Dermis microvascular lymphatic vessel endothelial cell (primary cell): ENCODE measurements at regions not wholly inside any gene's neighbourhood (a gene's known extent, or its start where the extent isn't known, plus 50 kb on each side); places are given as distances from the start of the nearest gene placed in this dataset.

Experiments
- DNase-seq, 2 donors: peaks; one replicate each; pipeline versions ENCODE4 v3.0.0 to v3.0.0-alpha.2; 2010; ENCODE audit warnings: low read depth in 2 of 2

GRCh38 chr4:129862461-129862860, 766.5 kb downstream of the C4orf33 start:
- DNase-seq = no peak

DNA sequence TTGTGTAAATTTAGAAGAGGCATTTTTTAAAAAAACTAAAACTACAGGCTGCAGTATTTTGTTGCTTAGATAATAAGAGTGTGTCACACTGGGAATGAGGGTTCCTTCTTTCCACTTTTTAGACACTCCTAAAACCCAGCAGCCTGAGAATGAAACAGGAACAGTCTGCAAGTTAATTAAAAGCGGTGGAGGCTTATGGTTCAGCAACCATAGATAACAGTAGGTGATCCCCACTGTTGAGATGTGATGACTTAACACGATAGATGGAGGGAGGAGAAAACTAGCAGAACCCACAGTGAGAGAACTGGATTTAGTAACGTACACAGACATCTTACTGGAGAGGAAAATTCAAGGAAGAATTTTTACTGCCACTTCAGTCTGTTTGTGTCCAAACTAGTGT, 767.3 kb downstream of the C4orf33 start:
- no peak for DNase-seq

- DNase-seq = no peak
Observed at GRCh38 chr4:129883996-129884395, 788.0 kb downstream of the C4orf33 start.

GRCh38 chr4:129897111-129897510, 801.2 kb downstream of the C4orf33 start:
- no peak for DNase-seq

DNA sequence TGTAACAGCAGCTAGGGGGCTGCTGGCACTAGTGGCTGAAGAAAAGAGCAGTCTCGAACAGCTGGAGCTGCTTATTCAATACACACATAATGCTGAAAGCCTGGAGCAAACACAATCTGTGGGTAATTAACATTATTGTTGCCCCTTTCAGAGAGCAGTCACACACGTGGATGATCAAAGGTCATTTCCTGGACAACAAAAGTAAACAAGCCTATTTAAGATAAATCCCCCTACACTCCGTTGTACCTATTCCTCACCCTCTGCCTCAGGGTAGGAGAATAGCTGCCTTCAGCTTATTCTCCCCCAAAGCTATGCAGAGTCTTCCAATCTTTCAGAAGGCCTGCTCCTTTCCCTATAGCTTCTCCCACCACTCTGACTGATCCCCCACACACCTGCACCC, 803.9 kb downstream of the C4orf33 start:
- DNase-seq = no peak

- DNase-seq = no peak
Observed at GRCh38 chr4:129900430-129900953, 804.5 kb downstream of the C4orf33 start.

GRCh38 chr4:129901205-129901604, 805.3 kb downstream of the C4orf33 start:
- DNase-seq = no peak

DNA sequence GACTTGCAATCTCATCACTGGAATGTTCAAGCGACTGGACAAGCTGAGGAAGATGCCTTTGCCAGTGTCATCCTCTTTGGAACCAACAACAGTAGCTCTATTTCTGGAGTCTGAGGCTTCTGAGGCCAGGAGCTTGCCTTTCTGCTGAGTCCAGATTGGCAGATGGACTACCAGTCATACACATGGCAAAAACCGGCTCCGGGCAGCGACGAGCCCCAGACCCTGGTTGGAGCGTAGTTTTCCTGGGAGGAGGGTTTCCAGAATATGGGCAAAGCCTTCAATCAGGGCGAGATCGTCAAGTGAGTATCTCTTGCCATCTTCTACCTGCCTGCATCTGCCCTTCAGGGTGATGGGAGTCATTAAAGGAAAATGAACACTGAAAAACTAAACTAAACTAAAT, 807.9 kb downstream of the C4orf33 start:
- DNase-seq = no peak

- no peak for DNase-seq
Observed at GRCh38 chr4:129905256-129905655, 809.3 kb downstream of the C4orf33 start.

GRCh38 chr4:129908117-129908516, 812.2 kb downstream of the C4orf33 start:
- DNase-seq = no peak

GRCh38 chr4:129916991-129917390, 821.0 kb downstream of the C4orf33 start:
- no peak for DNase-seq

DNA sequence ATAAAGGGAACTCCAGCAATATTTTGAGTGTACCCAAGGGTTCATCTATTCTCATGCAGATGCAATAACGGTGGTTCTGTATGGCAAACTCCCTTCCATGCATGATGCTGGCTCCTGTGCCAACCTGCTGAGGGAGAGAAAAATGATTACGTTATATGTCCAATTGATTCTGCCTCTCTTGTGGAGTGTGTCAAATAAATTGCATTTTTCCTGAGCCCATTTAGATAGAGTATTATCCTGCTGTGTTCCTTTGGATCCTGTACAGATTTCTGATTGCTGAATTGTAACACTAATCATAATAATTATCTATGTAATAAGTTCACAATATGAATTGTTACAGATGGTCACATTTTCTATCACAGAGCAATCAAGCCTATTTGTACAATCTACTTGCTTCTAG, 821.7 kb downstream of the C4orf33 start:
- DNase-seq = no peak

- DNase-seq = no peak
Observed at GRCh38 chr4:129926936-129927335, 831.0 kb downstream of the C4orf33 start.

GRCh38 chr4:129929052-129929451, 833.1 kb downstream of the C4orf33 start:
- no peak for DNase-seq

DNA sequence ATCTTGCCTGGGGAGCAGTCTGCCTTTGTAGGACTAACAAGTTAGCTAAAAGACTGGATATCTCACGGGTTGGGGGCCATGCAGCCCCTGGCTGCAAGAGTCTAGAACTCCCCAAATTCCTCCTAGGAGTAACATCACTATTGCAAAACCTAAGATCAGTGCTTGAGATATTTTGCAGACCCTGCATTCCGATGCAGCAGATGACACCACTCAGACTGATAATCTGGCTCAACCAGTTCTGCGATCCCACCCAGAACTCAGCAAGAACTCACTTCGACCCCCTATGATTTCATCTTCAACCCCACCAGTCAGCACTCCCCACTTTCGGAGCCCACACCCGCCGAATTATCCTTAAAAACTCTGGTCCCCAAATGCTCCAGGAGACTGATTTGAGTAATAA, 834.0 kb downstream of the C4orf33 start:
- DNase-seq = no peak

GRCh38 chr4:129950217-129950616, 854.3 kb downstream of the C4orf33 start:
- no peak for DNase-seq

GRCh38 chr4:129966175-129966574, 870.2 kb downstream of the C4orf33 start:
- no peak for DNase-seq

DNA sequence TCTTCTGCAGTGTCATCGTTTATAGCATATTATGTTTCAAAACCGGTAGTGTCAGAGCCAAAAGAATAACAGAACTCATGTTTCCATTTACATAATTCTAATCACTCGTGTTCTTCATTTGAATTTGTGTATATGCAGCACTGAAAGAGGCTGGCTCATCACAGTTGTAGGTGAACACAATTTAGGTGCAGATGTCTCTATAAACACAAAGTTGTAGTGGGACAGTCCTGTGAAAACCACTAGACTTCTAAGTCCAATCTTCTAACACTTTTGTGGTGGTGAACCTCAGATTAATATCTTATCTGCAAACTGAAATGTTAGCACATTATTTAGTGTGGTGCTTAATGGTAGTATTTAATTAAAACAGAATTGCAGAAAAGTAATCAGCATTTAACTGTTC, 872.4 kb downstream of the C4orf33 start:
- DNase-seq = no peak

DNA sequence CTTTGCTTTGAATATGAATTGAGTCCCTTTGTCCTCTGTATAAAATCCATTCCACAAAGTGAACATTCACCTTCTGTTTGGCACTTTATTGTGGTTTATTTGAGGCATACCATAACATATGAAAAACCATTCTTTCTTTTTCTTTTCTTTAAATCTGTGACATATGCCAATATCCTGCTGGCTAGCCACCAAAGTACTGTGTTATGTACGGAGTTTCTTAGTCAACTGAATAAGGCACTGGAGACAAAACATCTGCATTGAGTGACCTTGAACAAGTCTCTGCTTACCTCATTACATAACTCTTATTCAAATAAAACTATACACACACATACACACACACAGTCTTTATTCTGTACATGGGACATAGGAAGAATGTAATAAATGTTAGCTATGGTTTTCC, 872.8 kb downstream of the C4orf33 start:
- no peak for DNase-seq

DNA sequence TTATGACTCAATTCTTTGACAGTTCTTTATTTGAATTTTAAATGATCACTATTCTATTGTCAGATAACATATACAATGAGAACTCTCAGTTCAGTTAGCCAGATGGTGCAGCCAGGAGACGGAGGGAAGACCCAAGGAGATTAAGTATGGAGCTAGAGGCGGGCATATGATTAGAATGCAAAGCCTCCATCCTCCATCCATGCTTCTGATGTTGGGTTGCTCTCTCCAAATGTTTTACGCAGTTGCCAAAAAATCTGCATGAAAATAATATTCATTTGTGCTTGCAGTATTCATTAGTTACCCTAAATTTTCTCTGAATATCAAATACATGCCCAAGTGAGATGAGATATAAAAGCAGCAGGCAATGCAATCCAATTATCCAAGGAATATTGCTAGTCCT, 874.8 kb downstream of the C4orf33 start:
- DNase-seq = no peak

GRCh38 chr4:129971419-129971818, 875.5 kb downstream of the C4orf33 start:
- DNase-seq = no peak

DNA sequence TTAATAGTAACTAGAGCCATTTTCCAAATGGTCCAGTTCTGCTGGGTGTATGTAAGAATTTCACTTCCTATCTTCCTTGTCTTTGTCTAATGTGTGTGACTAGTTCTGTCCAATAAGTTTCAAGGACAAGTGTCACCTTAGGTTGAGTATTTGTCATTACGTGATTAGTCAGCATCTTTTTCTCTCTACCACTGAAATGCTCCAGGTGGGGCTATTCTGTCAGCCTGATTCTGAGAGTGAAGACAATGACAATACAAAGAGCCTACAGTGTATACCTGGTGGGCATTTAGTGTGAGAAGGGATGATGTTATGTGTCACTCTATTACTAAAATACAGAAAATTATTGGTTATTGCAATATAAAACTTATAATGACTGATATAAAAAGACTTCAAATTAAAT, 876.3 kb downstream of the C4orf33 start:
- no peak for DNase-seq

GRCh38 chr4:129974730-129975129, 878.8 kb downstream of the C4orf33 start:
- no peak for DNase-seq

- no peak for DNase-seq
Observed at GRCh38 chr4:129978315-129978714, 882.4 kb downstream of the C4orf33 start.
